HL-60 (cell line): ENCODE measurements at regions not wholly inside any gene's neighbourhood (a gene's known extent, or its start where the extent isn't known, plus 50 kb on each side); places are given as distances from the start of the nearest gene placed in this dataset.

Experiments used
- DNase-seq, 2 experiments: peaks; one replicate each; pipeline ENCODE4 v3.0.0-alpha.2; 2010 to 2020; ENCODE audit warnings: low read depth in 1 of 2, low spot score in 1 of 2
- H3K27ac ChIP-seq: fragments of 250-450 bp; sonication (Bioruptor Pico); replicated peaks from 2 replicates; pipeline ENCODE4 v1.5.1; 2020; ENCODE audit warnings: mild to moderate bottlenecking, moderate library complexity
- H3K27me3 ChIP-seq: fragments of 250-450 bp; sonication (Bioruptor Pico); 2 replicates; pipeline ENCODE4 v1.5.1; 2021; ENCODE audit warnings: mild to moderate bottlenecking, moderate library complexity; ENCODE audit not compliant: insufficient read depth, poor library complexity, severe bottlenecking
- H3K4me3 ChIP-seq: replicated peaks from 2 replicates; pipeline ENCODE4 v1.5.1; 2011; ENCODE audit warnings: mild to moderate bottlenecking, control low read depth, low read length; ENCODE audit not compliant: insufficient read depth
- CTCF ChIP-seq: IDR thresholded peaks from one replicate; pipeline ENCODE4 v1.5.1; 2011; ENCODE audit warnings: low read length, control low read depth, inconsistent platforms; ENCODE audit not compliant: insufficient read depth
- GABPA ChIP-seq: IDR thresholded peaks from 2 replicates; pipeline ENCODE4 v1.6.1; 2012; ENCODE audit warnings: low read depth
- POLR2AphosphoS5 ChIP-seq: IDR thresholded peaks from 2 replicates; pipeline ENCODE4 v1.6.1; 2012; ENCODE audit warnings: low read depth
- SPI1 ChIP-seq: IDR thresholded peaks from 2 replicates; pipeline ENCODE4 v1.6.1; 2012; ENCODE audit warnings: low read depth, mild to moderate bottlenecking, borderline replicate concordance
- TF ChIP-seq, protein P1 (sequence below): IDR thresholded peaks from 2 replicates; pipeline ENCODE4 v1.6.1; 2012; ENCODE audit warnings: low read depth; ENCODE audit not compliant: insufficient replicate concordance

DNA sequence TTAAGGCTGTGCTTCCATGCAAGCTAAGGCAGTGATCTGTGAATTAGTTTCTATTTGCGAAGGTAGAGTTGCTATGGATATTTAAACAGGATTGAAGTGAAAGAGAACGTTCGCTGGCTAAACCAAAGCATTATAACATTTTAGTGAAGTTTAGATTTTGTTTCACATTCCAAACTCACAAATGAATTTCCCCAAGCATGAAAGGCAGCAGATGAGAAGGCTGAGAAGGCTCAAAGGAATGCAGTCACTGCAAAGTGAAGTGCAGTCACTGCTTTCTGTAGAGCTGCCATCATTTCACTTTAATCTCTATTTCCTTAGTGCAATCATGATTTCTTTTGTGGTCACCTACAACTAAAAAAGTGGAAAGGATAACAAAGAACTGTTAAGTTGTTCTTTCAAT lies 334.7 kb upstream of the NR3C2 start:
- no peak for DNase-seq
- Histone ChIP-seq H3K27me3 (no peaks in the 10 kb centered on the region), H3K27ac (no peak overlapping the region), H3K4me3 (no peak overlapping the region)
- TF ChIP-seq CTCF (no peak), POLR2AphosphoS5 (no peak), SPI1 (no peak), GABPA (no peak)
- TF ChIP-seq, protein P1, sequence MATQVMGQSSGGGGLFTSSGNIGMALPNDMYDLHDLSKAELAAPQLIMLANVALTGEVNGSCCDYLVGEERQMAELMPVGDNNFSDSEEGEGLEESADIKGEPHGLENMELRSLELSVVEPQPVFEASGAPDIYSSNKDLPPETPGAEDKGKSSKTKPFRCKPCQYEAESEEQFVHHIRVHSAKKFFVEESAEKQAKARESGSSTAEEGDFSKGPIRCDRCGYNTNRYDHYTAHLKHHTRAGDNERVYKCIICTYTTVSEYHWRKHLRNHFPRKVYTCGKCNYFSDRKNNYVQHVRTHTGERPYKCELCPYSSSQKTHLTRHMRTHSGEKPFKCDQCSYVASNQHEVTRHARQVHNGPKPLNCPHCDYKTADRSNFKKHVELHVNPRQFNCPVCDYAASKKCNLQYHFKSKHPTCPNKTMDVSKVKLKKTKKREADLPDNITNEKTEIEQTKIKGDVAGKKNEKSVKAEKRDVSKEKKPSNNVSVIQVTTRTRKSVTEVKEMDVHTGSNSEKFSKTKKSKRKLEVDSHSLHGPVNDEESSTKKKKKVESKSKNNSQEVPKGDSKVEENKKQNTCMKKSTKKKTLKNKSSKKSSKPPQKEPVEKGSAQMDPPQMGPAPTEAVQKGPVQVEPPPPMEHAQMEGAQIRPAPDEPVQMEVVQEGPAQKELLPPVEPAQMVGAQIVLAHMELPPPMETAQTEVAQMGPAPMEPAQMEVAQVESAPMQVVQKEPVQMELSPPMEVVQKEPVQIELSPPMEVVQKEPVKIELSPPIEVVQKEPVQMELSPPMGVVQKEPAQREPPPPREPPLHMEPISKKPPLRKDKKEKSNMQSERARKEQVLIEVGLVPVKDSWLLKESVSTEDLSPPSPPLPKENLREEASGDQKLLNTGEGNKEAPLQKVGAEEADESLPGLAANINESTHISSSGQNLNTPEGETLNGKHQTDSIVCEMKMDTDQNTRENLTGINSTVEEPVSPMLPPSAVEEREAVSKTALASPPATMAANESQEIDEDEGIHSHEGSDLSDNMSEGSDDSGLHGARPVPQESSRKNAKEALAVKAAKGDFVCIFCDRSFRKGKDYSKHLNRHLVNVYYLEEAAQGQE, result no peak

DNA sequence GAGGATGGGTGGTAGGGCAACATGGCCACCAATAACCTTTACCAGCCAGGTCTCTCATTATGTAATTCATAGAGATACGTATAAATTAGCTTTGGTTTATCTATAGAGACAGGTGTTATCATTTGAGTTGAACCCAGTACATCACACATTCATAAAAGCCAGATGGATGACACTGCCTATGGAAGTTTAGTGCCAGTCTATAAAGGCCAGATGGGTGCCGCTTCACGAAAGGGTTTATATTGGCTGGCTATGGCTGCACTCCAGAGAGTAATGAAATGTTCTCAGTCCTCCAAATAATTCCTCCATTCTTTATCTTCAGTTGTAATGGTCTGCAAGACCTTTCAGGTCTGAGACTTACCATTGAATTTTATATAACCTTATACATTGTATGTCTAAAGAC lies 331.9 kb upstream of the NR3C2 start:
- TF ChIP-seq GABPA (no peak), CTCF (no peak)
- no peaks in the 10 kb centered on the region for H3K27me3 ChIP-seq

DNA sequence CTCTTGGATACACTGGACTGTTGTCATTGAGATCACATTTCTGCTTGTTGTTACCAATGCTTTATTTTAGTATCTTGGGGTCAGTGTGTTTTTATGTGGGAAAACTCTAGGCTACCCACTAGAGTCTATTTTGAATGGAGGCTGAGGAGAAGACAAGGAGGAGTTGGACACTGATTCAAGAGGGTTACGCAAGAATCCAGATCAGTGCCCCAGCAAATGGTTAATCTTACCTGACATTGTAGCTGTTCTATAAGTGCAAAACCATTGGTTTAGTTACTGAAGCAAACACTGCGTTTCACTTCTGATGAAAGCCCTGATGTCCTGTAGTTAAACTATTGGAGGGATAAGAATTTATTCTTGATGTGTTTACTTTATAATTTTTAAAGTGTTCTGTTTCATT lies 331.1 kb upstream of the NR3C2 start:
- DNase-seq, result no peak
- no peak overlapping the region for H3K27ac ChIP-seq
- TF ChIP-seq, protein P1, result no peak
- TF ChIP-seq GABPA (no peak), CTCF (no peak), POLR2AphosphoS5 (no peak), SPI1 (no peak)
- no peaks in the 10 kb centered on the region for H3K27me3 ChIP-seq
- no peak overlapping the region for H3K4me3 ChIP-seq

More for the DNA sequence above, 331.9 kb upstream of the NR3C2 start:
- no peak for DNase-seq
- H3K4me3 ChIP-seq, result no peak overlapping the region
- no peak overlapping the region for H3K27ac ChIP-seq

GRCh38 chr4:148770848-148771247 lies 328.6 kb upstream of the NR3C2 start:
- Histone ChIP-seq H3K4me3 (no peak overlapping the region), H3K27ac (no peak overlapping the region), H3K27me3 (no peaks in the 10 kb centered on the region)
- TF ChIP-seq GABPA (no peak), POLR2AphosphoS5 (no peak), SPI1 (no peak), CTCF (no peak)
- TF ChIP-seq, protein P1, result no peak
- no peak for DNase-seq
